ENCODE measurements at regions not wholly inside any gene's neighbourhood (a gene's known extent, or its start where the extent isn't known, plus 50 kb on each side); places are given as distances from the start of the nearest gene placed in this dataset.

DNA sequence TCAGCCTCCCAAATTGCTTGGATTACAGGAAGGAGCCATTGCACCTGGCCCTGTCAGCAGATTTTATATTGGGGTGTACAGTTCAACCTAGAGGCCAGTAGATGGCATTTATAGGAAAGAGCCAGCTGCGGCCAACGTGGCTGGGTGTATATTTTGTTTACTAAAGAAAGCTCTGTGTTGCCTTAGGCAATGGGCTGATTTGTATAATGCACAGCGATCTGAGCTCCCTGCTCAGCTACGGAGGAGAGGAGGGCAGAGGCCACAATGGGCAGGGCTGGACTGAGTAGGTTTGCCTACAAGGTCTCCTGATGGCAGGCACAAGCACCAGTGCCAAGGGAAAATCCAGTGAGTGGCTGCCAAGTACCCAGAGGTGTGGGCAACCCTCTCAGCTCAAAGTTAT, 282.4 kb downstream of the ARPP21 start:
- TF ChIP-seq, protein P1, sequence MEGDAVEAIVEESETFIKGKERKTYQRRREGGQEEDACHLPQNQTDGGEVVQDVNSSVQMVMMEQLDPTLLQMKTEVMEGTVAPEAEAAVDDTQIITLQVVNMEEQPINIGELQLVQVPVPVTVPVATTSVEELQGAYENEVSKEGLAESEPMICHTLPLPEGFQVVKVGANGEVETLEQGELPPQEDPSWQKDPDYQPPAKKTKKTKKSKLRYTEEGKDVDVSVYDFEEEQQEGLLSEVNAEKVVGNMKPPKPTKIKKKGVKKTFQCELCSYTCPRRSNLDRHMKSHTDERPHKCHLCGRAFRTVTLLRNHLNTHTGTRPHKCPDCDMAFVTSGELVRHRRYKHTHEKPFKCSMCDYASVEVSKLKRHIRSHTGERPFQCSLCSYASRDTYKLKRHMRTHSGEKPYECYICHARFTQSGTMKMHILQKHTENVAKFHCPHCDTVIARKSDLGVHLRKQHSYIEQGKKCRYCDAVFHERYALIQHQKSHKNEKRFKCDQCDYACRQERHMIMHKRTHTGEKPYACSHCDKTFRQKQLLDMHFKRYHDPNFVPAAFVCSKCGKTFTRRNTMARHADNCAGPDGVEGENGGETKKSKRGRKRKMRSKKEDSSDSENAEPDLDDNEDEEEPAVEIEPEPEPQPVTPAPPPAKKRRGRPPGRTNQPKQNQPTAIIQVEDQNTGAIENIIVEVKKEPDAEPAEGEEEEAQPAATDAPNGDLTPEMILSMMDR (conservative IDR thresholded peaks at IDR 0.05; ENCODE audit: low read depth, low read length): no peak
- TF ChIP-seq EZH2 (IDR thresholded peaks at IDR 0.05; ENCODE audit: borderline replicate concordance, low read depth, low read length, poor library complexity, severe bottlenecking): no peak
